ENCODE measurements at regions not wholly inside any gene's neighbourhood (a gene's known extent, or its start where the extent isn't known, plus 50 kb on each side); places are given as distances from the start of the nearest gene placed in this dataset.

- no peak for DNase-seq
Observed at GRCh38 chr1:221797506-221797905, 55.6 kb upstream of the DUSP10 start.

DNA sequence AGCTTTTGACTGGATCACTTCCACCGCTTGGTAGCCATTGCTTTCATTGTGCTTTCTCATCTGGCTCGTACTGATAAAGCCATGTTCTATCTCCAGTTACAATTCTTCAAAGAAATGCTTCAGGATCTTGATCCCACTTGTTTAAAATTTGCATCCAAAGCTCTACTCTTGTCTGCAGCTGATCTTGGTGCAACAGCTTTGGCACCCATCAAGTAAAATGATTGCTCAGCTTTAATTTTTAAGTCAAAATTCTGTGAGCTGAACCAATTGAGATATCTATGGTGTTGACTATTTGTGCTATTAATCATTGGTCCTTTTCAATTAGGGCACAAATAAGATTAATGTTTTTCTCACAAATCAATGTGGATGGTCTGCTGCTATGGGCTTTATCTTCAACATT is 54.8 kb upstream of the DUSP10 start:
- DNase-seq, result no peak

DNA sequence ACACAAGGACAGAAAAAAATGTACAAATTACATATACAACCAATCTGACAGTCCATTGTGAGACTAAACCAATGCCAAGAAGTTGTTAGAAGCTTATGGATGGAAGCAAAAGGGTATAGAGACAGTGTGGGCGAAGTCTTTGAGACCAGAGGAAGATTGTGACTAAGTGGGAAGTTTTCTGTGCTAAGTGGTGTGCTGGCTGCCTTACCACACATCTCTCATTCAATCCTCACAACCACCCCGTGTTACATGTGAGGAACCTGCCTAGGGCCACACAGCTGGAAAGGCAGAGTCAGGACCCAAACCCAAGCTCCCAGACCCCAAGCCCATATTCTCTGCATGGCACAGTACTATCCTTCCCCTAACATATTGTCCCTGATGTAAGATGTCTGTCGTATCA is 53.5 kb upstream of the DUSP10 start:
- DNase-seq, result no peak

GRCh38 chr1:221794935-221795334 is 53.0 kb upstream of the DUSP10 start:
- no peak for DNase-seq

DNA sequence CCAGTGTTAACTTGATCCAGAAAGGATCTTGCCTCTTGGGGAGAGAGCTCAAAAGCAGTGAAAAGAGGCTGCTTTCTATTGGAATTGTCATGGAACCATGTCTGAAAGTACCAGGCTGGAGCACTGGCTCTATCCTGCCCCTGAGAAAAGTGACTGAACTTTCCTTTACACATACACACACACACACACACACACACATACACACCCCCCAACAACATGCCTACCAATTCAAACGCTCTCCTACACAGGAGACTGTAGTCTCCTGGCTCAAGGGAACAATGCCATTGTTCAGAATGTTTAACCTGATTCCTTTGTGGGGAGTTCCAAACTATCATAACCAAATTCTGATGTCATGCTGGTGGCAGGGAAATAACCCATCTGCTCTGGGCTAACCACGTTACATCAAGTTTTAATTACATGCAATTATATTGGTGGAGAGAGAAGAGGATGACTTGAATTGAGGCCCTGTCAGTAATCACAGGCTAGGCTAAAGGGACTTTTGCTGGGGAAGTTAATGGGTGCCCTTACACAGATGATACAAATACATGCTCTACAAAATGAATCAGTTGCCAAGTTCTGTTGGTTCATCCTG is 52.3 kb upstream of the DUSP10 start:
- no peak for DNase-seq

GRCh38 chr1:221793439-221794078 is 51.7 kb upstream of the DUSP10 start:
- DNase-seq, result no peak

GRCh38 chr1:221791846-221792245 is 50.0 kb upstream of the DUSP10 start:
- no peak for DNase-seq
